ENCODE measurements at regions not wholly inside any gene's neighbourhood (a gene's known extent, or its start where the extent isn't known, plus 50 kb on each side); places are given as distances from the start of the nearest gene placed in this dataset.
"Not testable (repeated sequence)": the region's sequence is repeated elsewhere in the genome, so short reads cannot be mapped to it uniquely, and the experiment has no call there.

GRCh38 chr1:30476911-30477459 lies 246.4 kb downstream of the MATN1 start:
- DNase-seq = no peak

GRCh38 chr1:30476476-30476875 lies 246.9 kb downstream of the MATN1 start:
- no peak for DNase-seq

GRCh38 chr1:30475966-30476365 lies 247.4 kb downstream of the MATN1 start:
- no peak for DNase-seq

DNA sequence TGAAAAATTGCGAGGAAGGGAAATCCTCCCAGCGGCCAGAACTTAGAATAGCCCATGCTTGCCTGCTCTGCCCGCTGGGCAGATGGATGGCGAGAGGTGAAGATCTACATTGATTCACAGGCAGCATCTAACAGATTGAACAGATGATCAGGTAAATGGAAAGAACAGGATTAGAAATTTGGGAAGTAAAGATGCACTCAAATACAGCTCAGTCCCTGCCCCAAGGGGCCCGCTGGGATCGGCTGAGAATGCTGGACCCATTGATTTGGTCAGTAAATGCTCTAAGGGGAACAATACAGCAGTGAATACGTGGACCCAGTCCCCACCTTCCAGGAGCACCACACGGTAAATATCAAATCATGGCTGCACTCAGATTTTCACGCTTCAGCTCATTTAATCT lies 248.2 kb downstream of the MATN1 start:
- DNase-seq = no peak

GRCh38 chr1:30474818-30475200 lies 248.6 kb downstream of the MATN1 start:
- no peak for DNase-seq

DNA sequence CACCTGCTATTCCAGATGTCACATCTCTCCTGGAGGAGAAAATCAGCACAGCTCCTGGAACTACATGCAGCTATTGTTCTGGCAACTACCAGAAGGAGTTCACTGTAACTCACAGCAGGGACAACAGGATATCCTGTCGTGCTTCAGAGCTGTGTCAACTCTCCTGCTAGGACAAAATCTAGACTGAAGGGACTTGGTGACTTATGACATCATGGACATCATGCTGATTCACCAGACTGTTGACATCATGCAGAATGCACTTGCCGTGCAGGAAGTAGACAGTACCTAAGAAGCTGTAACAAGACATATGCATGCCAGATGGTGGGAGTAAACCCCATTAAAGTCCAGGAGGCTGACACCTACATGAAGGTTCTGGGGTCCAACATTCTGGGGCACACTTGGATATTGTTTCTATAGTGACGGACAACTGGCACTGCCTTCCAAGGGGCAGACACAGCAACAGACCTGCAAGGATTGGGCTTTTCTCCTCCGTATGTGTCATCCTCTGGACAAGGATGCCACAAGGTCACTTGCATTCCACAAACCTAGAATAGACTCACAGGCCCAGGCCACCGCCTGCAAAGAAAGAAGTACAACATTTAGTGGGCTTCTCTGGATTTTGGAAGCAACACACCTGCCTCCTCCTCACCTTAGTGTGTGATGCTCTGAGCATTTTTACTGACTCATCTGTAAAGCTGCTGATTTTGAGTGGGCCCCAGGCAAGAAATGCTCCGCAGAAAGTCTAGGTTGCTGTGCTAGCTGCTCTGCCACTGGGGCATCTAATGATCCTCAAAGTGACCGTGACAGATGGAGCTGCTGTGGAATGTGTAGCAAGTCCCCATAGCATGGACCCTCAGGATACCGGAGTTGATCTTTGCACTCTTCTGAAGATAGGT lies 249.2 kb downstream of the MATN1 start:
- no peak for DNase-seq

GRCh38 chr1:30472526-30472925 lies 250.9 kb downstream of the MATN1 start:
- no peak for DNase-seq

DNA sequence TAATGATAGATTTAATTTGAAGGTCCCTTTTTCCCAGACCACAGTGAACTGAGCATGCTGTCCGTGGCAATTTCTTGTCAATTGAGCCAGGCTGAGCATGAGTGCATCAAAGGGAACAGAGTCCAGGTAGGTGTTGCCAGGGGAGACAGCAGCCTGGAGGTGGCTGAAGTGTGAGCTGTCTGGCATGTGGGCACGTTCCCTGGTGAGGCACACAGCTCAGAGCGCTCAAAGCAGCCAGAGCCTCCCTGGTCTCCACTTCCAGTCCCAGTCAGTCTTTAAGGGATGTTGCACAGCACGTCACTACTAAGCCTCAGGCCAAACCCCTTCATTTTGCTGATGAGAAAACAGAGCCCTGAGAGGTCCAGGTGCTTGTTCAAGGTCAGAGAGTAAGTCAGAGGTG lies 251.4 kb downstream of the MATN1 start:
- no peak for DNase-seq

- no peak for DNase-seq
Measured at GRCh38 chr1:30471307-30471706, 252.1 kb downstream of the MATN1 start.

DNA sequence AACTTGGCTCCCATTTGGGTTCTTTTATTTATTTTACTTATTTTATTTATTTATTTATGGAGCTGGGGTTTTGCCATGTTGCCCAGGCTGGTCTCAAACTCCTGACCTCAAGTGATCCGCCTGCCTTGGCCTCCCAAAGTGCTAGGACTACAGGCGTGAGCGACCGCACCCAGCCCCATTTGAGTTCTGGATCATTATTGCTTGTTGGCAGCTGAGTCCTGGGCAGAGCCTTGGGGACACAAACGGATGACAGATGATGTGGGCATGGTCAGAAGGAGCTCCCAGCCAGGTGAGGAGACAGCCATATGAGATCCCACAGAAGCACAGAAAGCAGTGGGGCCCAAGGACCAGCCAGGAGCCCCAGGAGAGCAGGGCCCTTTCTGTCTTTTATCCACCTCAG lies 254.0 kb downstream of the MATN1 start:
- DNase-seq = no peak

- no peak for DNase-seq
Measured at GRCh38 chr1:30467101-30467500, 256.3 kb downstream of the MATN1 start.

- DNase-seq = no peak
Measured at GRCh38 chr1:30466610-30467009, 256.8 kb downstream of the MATN1 start.

- no peak for DNase-seq
Measured at GRCh38 chr1:30466026-30466425, 257.4 kb downstream of the MATN1 start.

- no peak for DNase-seq
Measured at GRCh38 chr1:30465096-30465495, 258.3 kb downstream of the MATN1 start.

DNA sequence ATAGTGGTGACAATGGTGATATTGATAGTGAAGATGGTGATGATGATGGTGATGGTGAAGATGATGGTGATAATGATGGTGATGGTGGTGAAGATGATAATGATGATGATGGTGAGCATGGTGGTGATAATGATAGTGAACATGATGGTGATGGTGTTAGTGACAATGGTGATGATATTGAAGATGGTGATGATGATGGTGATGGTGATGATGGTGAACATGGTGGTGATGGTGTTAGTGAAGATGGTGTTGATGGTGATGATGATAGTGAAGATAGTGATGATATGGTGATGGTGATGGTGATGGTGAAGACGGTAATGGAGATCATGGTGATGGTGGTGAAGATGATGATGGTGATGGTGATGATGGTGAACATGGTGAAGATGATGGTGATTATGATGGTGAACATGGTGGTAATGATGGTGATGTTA lies 259.2 kb downstream of the MATN1 start:
- DNase-seq = no peak

GRCh38 chr1:30462826-30463425 lies 260.5 kb downstream of the MATN1 start:
- no peak for DNase-seq

DNA sequence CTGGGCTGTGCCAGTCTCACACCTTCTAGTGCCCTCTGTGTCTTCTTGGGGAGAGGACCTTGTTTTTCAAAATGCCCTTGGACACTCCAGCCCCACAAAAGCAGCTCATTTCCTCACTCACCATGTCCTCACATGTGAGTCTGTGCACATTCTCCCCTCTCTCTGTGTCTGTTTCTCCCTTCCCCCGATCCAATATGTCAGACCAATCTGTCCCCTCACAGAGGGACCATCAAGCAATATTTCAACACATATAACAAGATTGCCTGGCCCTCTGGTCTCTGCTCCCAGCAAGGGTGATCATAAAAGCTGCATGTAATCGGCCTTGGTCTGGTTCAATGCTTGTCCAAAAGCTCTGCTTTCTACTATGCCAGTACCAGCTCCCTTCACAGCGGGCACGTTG lies 261.2 kb downstream of the MATN1 start:
- no peak for DNase-seq

DNA sequence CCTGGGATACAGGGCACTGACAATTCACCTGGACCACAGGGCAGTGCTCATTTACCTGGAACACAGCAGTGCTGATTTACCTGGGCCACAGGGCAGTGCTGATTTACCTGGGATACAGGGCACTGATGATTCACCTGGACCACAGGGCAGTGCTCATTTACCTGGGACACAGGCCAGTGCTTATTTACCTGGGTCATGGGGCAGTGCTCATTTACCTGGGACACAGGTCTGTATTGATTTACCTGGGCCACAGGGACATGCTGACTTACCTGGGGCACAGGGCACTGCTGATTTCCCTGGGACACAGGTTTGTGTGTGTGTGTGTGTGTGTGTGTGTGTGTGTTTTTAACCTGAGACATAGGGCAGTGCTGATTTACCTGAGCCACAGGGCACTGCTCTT lies 261.7 kb downstream of the MATN1 start:
- DNase-seq = no peak

DNA sequence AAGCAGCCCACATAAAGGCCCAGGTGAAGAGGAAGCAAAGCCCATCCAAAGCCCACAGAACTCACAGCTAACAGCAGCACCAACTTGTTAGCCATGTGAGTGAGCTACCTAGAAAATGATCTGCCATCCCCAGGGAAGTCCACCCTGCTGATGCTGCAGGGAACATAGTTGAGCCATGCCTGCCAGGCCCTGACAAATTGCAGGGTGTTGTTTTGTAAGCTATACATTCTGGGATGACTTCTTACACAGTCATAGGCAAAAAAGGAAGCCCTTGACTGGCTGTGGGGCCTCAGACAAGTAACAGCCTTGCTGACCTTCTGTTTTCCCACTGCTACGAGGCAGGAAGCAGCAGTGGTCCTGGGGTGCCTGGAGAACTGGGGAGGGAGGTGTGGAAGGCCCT lies 262.7 kb downstream of the MATN1 start:
- no peak for DNase-seq

DNA sequence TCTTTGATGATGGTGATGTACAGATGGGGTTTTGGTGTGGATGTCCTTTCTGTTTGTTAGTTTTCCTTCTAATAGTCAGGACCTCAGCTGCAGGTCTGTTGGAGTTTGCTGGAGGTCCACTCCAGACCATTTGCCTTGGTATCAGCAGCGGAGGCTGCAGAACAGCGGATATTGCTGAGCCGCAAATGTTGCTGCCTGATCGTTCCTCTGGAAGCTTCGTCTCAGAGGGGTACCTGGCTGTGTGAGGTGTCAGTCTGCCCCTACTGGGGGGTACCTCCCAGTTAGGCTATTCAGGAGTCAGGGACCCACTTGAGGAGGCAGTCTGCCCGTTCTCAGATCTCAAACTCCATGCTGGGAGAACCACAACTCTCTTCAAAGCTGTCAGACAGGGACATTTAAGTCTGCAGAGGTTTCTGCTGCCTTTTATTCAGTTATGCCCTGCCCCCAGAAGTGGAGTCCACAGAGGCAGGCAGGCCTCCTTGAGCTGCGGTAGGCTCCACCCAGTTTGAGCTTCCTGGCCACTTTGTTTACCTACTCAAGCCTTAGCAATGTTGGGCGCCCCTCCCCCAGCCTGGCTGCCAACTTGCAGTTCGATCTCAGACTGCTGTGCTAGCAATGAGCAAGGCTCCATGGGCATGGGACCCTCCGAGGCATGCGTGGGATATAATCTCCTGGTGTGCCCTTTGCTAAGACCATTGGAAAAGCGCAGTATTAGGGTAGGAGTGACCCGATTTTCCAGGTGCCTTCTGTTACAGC lies 264.5 kb downstream of the MATN1 start:
- not testable (repeated sequence) for DNase-seq

- DNase-seq = no peak
Measured at GRCh38 chr1:30452925-30453324, 270.5 kb downstream of the MATN1 start.

DNA sequence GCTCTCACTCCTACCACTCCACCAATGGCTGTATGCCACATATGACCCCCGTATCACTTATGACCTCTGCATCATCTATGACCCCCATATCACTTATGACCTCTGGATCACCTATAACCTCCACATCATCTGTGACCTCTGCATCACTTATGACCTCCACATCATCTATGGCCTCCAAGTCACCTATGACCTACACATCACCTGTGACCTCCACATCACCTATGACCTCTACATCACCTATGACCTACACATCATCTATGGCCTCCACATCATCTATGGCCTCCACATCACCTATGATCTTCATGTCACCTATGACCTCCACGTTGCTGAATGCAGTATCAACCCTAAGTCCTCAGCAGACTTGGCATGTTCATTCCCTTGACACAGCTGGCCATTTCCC lies 271.2 kb downstream of the MATN1 start:
- DNase-seq = no peak

DNA sequence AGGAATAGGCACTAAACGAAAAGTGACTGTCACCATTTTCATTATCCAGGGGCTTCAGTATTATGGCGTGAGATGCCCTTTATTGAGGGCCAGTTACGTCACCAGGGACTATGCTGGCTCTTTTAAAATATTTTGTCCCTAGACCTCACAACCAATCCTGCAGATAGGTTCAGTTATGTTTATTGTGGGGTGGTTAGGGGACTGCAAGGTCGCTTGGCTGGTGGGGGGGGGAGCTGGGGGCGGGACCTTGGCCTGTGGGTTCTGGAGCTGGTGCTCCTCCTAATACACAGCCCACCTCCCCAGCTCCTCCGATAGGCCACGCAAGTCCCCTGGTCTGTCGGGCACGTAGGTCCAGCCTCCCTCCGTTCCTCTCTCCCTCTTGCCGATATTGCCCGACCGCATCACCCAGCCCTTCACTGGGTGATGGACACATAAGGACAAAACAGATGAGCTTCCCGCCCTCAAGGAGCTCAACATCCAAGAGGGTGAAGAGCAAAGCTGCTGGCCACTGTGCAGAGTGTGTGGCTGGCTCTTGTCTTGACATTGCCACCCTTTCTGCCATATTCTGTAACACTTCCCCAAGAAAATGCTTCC lies 271.8 kb downstream of the MATN1 start:
- DNase-seq = no peak

Data from stimulated activated CD4-positive, alpha-beta T cell treated with anti-CD3 and anti-CD28 coated beads, Interleukin-4, amount 100 ng/mL, for 4 hours (primary cell).